Astrocyte (in vitro differentiated cells and primary cell): ENCODE measurements at regions not wholly inside any gene's neighbourhood (a gene's known extent, or its start where the extent isn't known, plus 50 kb on each side); places are given as distances from the start of the nearest gene placed in this dataset.

Experiments
- DNase-seq: peaks from one replicate; pipeline ENCODE4 v3.0.0-alpha.2; 2010; ENCODE audit warnings: low read depth
- FAIRE-seq: peaks from 2 replicates; lab custom pipeline; 2011; peaks lifted over from hg19 to GRCh38; lab: Jason Lieb, UNC
- H2AFZ ChIP-seq: 2 replicates; pipeline ENCODE4 v1.6.0; 2012; ENCODE audit warnings: low read depth, low read length, inconsistent platforms
- H3K27ac ChIP-seq: 2 replicates; pipeline ENCODE4 v1.5.1; 2011; ENCODE audit warnings: low read depth, low read length, inconsistent platforms
- H3K27me3 ChIP-seq: 2 replicates; pipeline ENCODE4 v1.6.0; 2011; ENCODE audit warnings: low read length, inconsistent platforms; ENCODE audit not compliant: insufficient read depth
- H3K36me3 ChIP-seq: 2 replicates; pipeline ENCODE4 v1.5.1; 2011; ENCODE audit warnings: low read length, inconsistent platforms; ENCODE audit not compliant: insufficient read depth
- H3K4me1 ChIP-seq: 2 replicates; pipeline ENCODE4 v1.5.1; 2011; ENCODE audit warnings: low read length, inconsistent platforms; ENCODE audit not compliant: insufficient read depth
- H3K4me2 ChIP-seq: 2 replicates; pipeline ENCODE4 v1.6.0; 2012; ENCODE audit warnings: low read length, inconsistent platforms
- H3K4me3 ChIP-seq: 2 replicates; pipeline ENCODE4 v1.5.1; 2011; ENCODE audit warnings: low read depth, mild to moderate bottlenecking, low read length, inconsistent platforms; ENCODE audit not compliant: insufficient read depth
- H3K79me2 ChIP-seq: 2 replicates; pipeline ENCODE4 v1.6.0; 2012; ENCODE audit warnings: mild to moderate bottlenecking, low read length, inconsistent platforms; ENCODE audit not compliant: insufficient read depth
- H3K9ac ChIP-seq: 2 replicates; pipeline ENCODE4 v1.6.0; 2012; ENCODE audit warnings: mild to moderate bottlenecking, low read length, inconsistent platforms
- H3K9me3 ChIP-seq: 2 replicates; pipeline ENCODE4 v1.5.1; 2012; ENCODE audit warnings: low read depth, mild to moderate bottlenecking, low read length, inconsistent platforms; ENCODE audit not compliant: insufficient read depth
- H4K20me1 ChIP-seq: 2 replicates; pipeline ENCODE4 v1.6.0; 2012; ENCODE audit warnings: low read length, inconsistent platforms; ENCODE audit not compliant: insufficient read depth
- H3K27ac Mint-ChIP-seq: one replicate; pipeline ENCODE4 v1.8.0; 2021; ENCODE audit warnings: mild to moderate bottlenecking, mixed read lengths; ENCODE audit not compliant: unreplicated experiment
- H3K27me3 Mint-ChIP-seq: one replicate; pipeline ENCODE4 v1.8.0; 2021; ENCODE audit warnings: low read depth, mixed read lengths; ENCODE audit not compliant: unreplicated experiment
- H3K36me3 Mint-ChIP-seq: one replicate; pipeline ENCODE4 v1.8.0; 2021; ENCODE audit warnings: low read depth, mixed read lengths; ENCODE audit not compliant: unreplicated experiment
- H3K4me1 Mint-ChIP-seq: one replicate; pipeline ENCODE4 v1.8.0; 2021; ENCODE audit warnings: low read depth, mixed read lengths; ENCODE audit not compliant: unreplicated experiment
- H3K4me3 Mint-ChIP-seq: one replicate; pipeline ENCODE4 v1.8.0; 2021; ENCODE audit warnings: mild to moderate bottlenecking, moderate library complexity, mixed read lengths; ENCODE audit not compliant: unreplicated experiment
- H3K9me3 Mint-ChIP-seq: one replicate; pipeline ENCODE4 v1.8.0; 2021; ENCODE audit warnings: mild to moderate bottlenecking, mixed read lengths; ENCODE audit not compliant: unreplicated experiment
- EZH2 ChIP-seq: IDR thresholded peaks from 2 replicates; pipeline ENCODE4 v1.6.1; 2012; ENCODE audit warnings: mild to moderate bottlenecking, low read length, inconsistent platforms; ENCODE audit not compliant: insufficient read depth
- TF ChIP-seq, protein P1 (sequence below): IDR thresholded peaks from 2 replicates; pipeline ENCODE4 v1.5.1; 2011; ENCODE audit warnings: low read depth, mild to moderate bottlenecking, inconsistent platforms, low read length, moderate library complexity; ENCODE audit not compliant: insufficient read depth

GRCh38 chr15:69953816-69954215, 143.9 kb downstream of the TLE3 start:
- Histone ChIP-seq H3K4me1 (no peaks in the 10 kb centered on the region), H3K79me2 (no peaks in the 10 kb centered on the region), H4K20me1 (no peaks in the 10 kb centered on the region), H3K27ac (no peak overlapping the region), H3K36me3 (no peaks in the 10 kb centered on the region), H3K9ac (no peak overlapping the region), H3K4me3 (no peak overlapping the region), H2AFZ (no peak overlapping the region), H3K27me3 (peaks cover 2% of the 10 kb centered on the region), H3K9me3 (no peaks in the 10 kb centered on the region), H3K4me2 (no peak overlapping the region)
- H3K36me3 Mint-ChIP-seq, result no peaks in the 10 kb centered on the region
- no peak for FAIRE-seq
- no peak for DNase-seq
- H3K9me3 Mint-ChIP-seq, result no peaks in the 10 kb centered on the region
- H3K27me3 Mint-ChIP-seq, result peaks cover 41% of the 10 kb centered on the region
- H3K4me3 Mint-ChIP-seq, result no peak overlapping the region
- TF ChIP-seq, protein P1, sequence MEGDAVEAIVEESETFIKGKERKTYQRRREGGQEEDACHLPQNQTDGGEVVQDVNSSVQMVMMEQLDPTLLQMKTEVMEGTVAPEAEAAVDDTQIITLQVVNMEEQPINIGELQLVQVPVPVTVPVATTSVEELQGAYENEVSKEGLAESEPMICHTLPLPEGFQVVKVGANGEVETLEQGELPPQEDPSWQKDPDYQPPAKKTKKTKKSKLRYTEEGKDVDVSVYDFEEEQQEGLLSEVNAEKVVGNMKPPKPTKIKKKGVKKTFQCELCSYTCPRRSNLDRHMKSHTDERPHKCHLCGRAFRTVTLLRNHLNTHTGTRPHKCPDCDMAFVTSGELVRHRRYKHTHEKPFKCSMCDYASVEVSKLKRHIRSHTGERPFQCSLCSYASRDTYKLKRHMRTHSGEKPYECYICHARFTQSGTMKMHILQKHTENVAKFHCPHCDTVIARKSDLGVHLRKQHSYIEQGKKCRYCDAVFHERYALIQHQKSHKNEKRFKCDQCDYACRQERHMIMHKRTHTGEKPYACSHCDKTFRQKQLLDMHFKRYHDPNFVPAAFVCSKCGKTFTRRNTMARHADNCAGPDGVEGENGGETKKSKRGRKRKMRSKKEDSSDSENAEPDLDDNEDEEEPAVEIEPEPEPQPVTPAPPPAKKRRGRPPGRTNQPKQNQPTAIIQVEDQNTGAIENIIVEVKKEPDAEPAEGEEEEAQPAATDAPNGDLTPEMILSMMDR, result no peak
- TF ChIP-seq EZH2, result no peak
- H3K4me1 Mint-ChIP-seq, result no peaks in the 10 kb centered on the region
- H3K27ac Mint-ChIP-seq, result no peak overlapping the region

DNA sequence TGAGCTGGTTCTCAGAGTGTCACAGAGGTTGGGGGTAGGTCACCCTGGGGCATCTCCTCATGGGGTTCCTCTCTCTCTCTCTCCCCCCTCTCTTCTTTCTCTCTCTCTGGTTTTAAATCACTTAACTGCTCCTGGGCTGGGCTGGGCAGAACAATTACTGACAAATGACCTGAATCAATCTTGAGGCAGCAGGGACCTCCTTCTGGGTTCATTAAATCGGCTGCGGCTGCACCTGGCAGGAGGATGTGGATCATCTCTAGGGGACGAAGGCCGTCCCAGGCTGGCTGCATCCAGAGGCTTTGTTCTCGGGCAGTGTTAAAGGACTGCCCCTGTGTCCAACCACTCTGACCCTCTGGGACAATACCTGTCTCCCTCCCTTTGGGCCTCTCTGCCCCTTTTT, 143.1 kb downstream of the TLE3 start:
- H3K27ac ChIP-seq, result no peak overlapping the region

DNA sequence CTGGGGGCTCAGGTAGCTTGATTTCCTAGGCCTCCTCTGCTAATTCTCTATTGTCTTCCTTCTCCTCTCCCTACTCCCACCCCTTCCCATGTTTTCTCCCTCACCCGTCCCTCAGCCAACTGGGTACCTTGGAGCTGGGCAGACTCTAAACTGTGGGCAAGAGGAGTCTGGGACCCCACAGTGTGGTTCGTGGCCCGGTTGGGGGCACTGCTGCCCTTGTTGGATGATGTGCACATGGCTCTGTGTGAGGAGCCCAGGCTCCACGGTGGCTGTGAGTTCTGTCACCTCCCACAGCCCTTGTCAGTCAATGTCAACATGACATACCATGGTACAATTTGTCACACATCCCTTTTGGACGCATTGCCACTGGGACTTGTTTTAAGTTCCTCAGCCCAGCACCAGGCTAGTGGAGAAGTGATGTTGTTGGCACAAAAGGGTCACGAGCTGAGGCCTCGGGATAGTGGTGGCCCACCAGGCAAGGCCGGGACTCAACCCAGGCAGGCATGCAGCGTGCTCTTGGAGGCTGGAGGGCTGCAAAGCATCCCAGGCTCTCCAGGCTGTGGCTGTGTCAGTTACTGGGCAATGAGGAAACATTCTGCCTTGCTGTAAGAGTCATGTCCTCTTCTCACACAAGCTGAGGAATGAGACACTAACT, 142.3 kb downstream of the TLE3 start:
- H3K27me3 Mint-ChIP-seq, result peaks cover 45% of the 10 kb centered on the region
- H3K4me1 ChIP-seq, result no peaks in the 10 kb centered on the region
- no peak overlapping the region for H3K4me2 ChIP-seq
- H3K9ac ChIP-seq, result no peak overlapping the region
- TF ChIP-seq, protein P1, result no peak
- no peak for TF ChIP-seq EZH2
- no peak overlapping the region for H3K4me3 Mint-ChIP-seq
- FAIRE-seq, result no peak
- no peak overlapping the region for H2AFZ ChIP-seq
- no peaks in the 10 kb centered on the region for H3K79me2 ChIP-seq
- H4K20me1 ChIP-seq, result no peaks in the 10 kb centered on the region
- H3K36me3 ChIP-seq, result no peaks in the 10 kb centered on the region
- DNase-seq, result no peak
- H3K27ac Mint-ChIP-seq, result no peak overlapping the region
- H3K9me3 ChIP-seq, result no peaks in the 10 kb centered on the region
- H3K9me3 Mint-ChIP-seq, result no peaks in the 10 kb centered on the region
- no peaks in the 10 kb centered on the region for H3K36me3 Mint-ChIP-seq
- no peak overlapping the region for H3K27ac ChIP-seq
- H3K27me3 ChIP-seq, result peaks cover 2% of the 10 kb centered on the region
- no peak overlapping the region for H3K4me3 ChIP-seq
- no peaks in the 10 kb centered on the region for H3K4me1 Mint-ChIP-seq

More for the DNA sequence above, 143.1 kb downstream of the TLE3 start:
- H4K20me1 ChIP-seq, result no peaks in the 10 kb centered on the region
- H3K4me3 Mint-ChIP-seq, result no peak overlapping the region
- H3K27me3 Mint-ChIP-seq, result peaks cover 45% of the 10 kb centered on the region
- no peaks in the 10 kb centered on the region for H3K9me3 Mint-ChIP-seq
- no peaks in the 10 kb centered on the region for H3K36me3 ChIP-seq
- TF ChIP-seq, protein P1, result no peak
- no peak for TF ChIP-seq EZH2
- H3K4me1 ChIP-seq, result no peaks in the 10 kb centered on the region
- FAIRE-seq, result no peak
- no peaks in the 10 kb centered on the region for H3K79me2 ChIP-seq
- H3K4me1 Mint-ChIP-seq, result no peaks in the 10 kb centered on the region
- no peak overlapping the region for H2AFZ ChIP-seq
- H3K9me3 ChIP-seq, result no peaks in the 10 kb centered on the region
- H3K27ac Mint-ChIP-seq, result no peak overlapping the region
- no peak overlapping the region for H3K4me3 ChIP-seq
- peaks cover 2% of the 10 kb centered on the region for H3K27me3 ChIP-seq
- no peak overlapping the region for H3K9ac ChIP-seq
- DNase-seq, result no peak
- H3K4me2 ChIP-seq, result no peak overlapping the region
- H3K36me3 Mint-ChIP-seq, result no peaks in the 10 kb centered on the region
